ENCODE measurements at regions not wholly inside any gene's neighbourhood (a gene's known extent, or its start where the extent isn't known, plus 50 kb on each side); places are given as distances from the start of the nearest gene placed in this dataset.

DNA sequence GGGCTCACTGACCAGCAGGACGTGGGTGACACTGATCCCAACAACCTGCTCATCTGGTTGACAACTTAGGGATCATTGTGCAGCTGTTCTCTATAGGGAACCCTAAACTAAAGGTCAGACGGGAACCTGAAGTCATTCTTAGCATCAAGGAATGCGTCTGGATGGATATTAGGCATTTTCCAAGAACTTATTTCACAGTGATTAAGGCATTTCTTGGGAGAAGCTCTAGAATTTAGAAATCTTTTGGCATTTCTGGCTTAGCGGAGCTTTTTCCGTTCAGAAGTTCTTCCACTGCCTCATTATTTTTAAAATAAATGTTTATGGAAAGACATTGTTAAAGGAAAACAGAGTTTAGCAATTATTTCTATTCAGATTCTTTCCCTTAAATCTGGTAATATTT, 303.3 kb upstream of the IGFBP3 start:
- CTCF ChIA-PET: no interaction called here
- POLR2A ChIA-PET: no interaction called here
- DNase-seq (ENCODE audit: low spot score) (no peak), ATAC-seq (no peak)
- peaks cover 6% of the 10 kb centered on the region for H3K4me1 Mint-ChIP-seq
- TF ChIP-seq, protein P1, sequence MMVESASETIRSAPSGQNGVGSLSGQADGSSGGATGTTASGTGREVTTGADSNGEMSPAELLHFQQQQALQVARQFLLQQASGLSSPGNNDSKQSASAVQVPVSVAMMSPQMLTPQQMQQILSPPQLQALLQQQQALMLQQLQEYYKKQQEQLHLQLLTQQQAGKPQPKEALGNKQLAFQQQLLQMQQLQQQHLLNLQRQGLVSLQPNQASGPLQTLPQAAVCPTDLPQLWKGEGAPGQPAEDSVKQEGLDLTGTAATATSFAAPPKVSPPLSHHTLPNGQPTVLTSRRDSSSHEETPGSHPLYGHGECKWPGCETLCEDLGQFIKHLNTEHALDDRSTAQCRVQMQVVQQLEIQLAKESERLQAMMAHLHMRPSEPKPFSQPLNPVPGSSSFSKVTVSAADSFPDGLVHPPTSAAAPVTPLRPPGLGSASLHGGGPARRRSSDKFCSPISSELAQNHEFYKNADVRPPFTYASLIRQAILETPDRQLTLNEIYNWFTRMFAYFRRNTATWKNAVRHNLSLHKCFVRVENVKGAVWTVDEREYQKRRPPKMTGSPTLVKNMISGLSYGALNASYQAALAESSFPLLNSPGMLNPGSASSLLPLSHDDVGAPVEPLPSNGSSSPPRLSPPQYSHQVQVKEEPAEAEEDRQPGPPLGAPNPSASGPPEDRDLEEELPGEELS (CRISPR knock-in tag; IDR thresholded peaks at IDR 0.05): no peak
- TF ChIP-seq, protein P2, sequence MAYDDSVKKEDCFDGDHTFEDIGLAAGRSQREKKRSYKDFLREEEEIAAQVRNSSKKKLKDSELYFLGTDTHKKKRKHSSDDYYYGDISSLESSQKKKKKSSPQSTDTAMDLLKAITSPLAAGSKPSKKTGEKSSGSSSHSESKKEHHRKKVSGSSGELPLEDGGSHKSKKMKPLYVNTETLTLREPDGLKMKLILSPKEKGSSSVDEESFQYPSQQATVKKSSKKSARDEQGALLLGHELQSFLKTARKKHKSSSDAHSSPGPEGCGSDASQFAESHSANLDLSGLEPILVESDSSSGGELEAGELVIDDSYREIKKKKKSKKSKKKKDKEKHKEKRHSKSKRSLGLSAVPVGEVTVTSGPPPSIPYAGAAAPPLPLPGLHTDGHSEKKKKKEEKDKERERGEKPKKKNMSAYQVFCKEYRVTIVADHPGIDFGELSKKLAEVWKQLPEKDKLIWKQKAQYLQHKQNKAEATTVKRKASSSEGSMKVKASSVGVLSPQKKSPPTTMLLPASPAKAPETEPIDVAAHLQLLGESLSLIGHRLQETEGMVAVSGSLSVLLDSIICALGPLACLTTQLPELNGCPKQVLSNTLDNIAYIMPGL (CRISPR knock-in tag; IDR thresholded peaks at IDR 0.05): no peak
- TF ChIP-seq, protein P3, sequence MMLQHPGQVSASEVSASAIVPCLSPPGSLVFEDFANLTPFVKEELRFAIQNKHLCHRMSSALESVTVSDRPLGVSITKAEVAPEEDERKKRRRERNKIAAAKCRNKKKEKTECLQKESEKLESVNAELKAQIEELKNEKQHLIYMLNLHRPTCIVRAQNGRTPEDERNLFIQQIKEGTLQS (CRISPR knock-in tag; conservative IDR thresholded peaks at IDR 0.05): no peak
- no peak for TF ChIP-seq TEAD1 (CRISPR knock-in tag; IDR thresholded peaks at IDR 0.05)
- TF ChIP-seq TCF7 (CRISPR knock-in tag; IDR thresholded peaks at IDR 0.05; ENCODE audit: low read depth): no peak
- TF ChIP-seq, protein P4, sequence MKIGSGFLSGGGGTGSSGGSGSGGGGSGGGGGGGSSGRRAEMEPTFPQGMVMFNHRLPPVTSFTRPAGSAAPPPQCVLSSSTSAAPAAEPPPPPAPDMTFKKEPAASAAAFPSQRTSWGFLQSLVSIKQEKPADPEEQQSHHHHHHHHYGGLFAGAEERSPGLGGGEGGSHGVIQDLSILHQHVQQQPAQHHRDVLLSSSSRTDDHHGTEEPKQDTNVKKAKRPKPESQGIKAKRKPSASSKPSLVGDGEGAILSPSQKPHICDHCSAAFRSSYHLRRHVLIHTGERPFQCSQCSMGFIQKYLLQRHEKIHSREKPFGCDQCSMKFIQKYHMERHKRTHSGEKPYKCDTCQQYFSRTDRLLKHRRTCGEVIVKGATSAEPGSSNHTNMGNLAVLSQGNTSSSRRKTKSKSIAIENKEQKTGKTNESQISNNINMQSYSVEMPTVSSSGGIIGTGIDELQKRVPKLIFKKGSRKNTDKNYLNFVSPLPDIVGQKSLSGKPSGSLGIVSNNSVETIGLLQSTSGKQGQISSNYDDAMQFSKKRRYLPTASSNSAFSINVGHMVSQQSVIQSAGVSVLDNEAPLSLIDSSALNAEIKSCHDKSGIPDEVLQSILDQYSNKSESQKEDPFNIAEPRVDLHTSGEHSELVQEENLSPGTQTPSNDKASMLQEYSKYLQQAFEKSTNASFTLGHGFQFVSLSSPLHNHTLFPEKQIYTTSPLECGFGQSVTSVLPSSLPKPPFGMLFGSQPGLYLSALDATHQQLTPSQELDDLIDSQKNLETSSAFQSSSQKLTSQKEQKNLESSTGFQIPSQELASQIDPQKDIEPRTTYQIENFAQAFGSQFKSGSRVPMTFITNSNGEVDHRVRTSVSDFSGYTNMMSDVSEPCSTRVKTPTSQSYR (CRISPR knock-in tag; IDR thresholded peaks at IDR 0.05): no peak
- no peak for TF ChIP-seq ZBTB21 (CRISPR knock-in tag; IDR thresholded peaks at IDR 0.05; ENCODE audit: borderline replicate concordance)
- TF ChIP-seq, protein P5, sequence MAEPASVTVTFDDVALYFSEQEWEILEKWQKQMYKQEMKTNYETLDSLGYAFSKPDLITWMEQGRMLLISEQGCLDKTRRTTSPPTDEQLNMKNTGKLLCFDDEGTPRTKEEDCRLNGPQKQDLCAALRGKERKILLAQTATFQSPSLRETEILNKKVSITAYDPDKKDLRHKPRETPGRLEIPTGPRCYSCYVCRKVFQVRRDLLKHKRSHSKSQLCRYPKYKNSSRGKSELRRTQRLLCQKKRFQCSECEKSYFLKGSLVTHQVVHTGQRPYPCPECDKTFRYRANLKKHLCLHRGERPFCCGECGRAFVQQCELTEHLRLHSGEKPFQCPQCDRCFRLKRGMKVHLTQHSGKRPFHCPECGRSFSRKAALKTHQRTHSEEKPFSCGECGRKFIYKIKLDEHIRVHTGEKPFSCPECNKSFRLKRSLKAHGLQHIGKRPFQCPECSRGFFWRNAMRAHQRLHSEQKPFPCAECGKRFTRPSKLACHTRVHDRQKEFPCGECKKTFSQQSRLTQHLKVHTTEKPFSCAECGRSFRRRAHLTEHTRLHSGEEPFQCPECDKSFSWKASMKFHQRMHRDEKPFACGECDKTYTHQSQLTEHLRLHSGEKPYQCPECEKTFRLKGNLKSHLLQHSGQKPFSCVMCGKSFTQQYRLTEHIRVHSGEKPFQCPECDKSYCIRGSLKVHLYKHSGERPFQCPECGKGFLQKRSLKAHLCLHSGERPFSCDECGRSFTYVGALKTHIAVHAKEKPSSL (CRISPR knock-in tag; conservative IDR thresholded peaks at IDR 0.05): no peak
- TF ChIP-seq ZNF219 (CRISPR knock-in tag; IDR thresholded peaks at IDR 0.05; ENCODE audit: borderline replicate concordance): no peak
- no peak for TF ChIP-seq RELA (CRISPR knock-in tag; IDR thresholded peaks at IDR 0.05; ENCODE audit: borderline replicate concordance)
- TF ChIP-seq ETV6 (CRISPR knock-in tag; IDR thresholded peaks at IDR 0.05): no peak
- no peak for TF ChIP-seq JUN (CRISPR knock-in tag; IDR thresholded peaks at IDR 0.05)
- TF ChIP-seq, protein P6, sequence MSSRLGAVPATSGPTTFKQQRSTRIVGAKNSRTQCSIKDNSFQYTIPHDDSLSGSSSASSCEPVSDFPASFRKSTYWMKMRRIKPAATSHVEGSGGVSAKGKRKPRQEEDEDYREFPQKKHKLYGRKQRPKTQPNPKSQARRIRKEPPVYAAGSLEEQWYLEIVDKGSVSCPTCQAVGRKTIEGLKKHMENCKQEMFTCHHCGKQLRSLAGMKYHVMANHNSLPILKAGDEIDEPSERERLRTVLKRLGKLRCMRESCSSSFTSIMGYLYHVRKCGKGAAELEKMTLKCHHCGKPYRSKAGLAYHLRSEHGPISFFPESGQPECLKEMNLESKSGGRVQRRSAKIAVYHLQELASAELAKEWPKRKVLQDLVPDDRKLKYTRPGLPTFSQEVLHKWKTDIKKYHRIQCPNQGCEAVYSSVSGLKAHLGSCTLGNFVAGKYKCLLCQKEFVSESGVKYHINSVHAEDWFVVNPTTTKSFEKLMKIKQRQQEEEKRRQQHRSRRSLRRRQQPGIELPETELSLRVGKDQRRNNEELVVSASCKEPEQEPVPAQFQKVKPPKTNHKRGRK (CRISPR knock-in tag; IDR thresholded peaks at IDR 0.05; ENCODE audit: borderline replicate concordance): no peak
- H3K27ac Mint-ChIP-seq: no peak overlapping the region
- H3K4me3 Mint-ChIP-seq: no peak overlapping the region
- no peaks in the 10 kb centered on the region for H3K36me3 Mint-ChIP-seq
- H3K9me3 Mint-ChIP-seq: peaks cover 8% of the 10 kb centered on the region
- H3K27me3 Mint-ChIP-seq (ENCODE audit: low read depth): no peaks in the 10 kb centered on the region

DNA sequence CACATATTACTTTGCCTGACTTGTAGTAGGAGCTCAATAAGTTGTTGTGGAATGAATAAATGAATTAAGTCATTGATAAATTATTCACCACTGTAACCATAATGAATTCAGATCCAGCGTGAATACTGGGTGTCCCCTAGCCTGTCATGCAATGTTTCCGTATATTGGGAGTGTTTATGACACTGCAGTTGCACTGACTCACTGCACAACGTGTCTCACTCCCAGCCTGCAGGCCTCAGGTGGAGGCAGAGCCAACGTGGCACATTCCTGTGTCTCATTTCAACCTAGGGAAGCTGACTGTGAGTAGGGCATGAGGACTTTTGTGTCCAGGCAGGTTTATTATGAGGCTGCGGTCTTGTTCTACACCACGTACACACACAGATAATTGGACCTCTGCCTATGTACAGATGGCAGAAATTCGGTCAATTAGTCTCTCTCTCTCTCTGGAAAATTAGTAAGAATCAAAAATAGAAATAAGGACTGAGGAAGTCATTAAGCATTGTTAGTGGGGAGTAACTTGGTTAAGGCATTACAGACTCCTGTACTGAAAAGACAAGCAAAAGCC, 299.1 kb upstream of the IGFBP3 start:
- Mint-ChIP-seq H3K27me3 (ENCODE audit: low read depth) (no peaks in the 10 kb centered on the region), H3K4me3 (no peak overlapping the region), H3K4me1 (peaks cover 15% of the 10 kb centered on the region), H3K36me3 (no peaks in the 10 kb centered on the region), H3K27ac (no peak overlapping the region), H3K9me3 (peaks cover 8% of the 10 kb centered on the region)
- no peak for TF ChIP-seq ELF4 (CRISPR knock-in tag; IDR thresholded peaks at IDR 0.05; ENCODE audit: low read depth)
- POLR2A ChIA-PET: no interaction called here
- DNase-seq (ENCODE audit: low spot score) (no peak), ATAC-seq (no peak)
- CTCF ChIA-PET: no interaction called here
